DMS53 treated with DMSO at 0.1 percent for 48 hours (cell line): ENCODE measurements at regions not wholly inside any gene's neighbourhood (a gene's known extent, or its start where the extent isn't known, plus 50 kb on each side); places are given as distances from the start of the nearest gene placed in this dataset.

Source experiments
- DNase-seq: peaks from one replicate; lab custom pipeline; 2025; ENCODE audit not compliant: unreplicated experiment; lab: John Stamatoyannopoulos, UW

GRCh38 chr2:41920812-41921211 is 127.0 kb upstream of the PKDCC start:
- peak; percentile 2 for DNase-seq

DNA sequence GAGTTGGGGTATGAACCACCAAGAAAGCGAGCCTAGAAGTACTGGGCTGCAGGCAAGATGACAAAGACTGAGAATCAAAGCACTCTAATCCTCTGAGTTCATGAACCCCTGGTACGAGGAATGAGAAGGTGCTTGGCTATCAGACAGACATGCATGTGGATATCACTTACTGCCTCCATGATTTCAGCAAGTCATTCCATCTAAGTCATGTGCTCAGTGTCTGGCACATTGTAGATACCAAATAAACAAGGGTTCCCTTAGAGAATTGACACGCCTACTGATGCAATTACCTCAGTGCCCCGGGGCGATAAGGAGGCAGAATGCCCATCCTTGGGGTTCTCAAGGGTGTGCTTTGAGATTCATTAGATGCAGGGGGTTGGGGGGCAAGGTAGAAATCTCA is 125.6 kb upstream of the PKDCC start:
- no peak for DNase-seq

- no peak for DNase-seq
Measured at GRCh38 chr2:41923156-41923786, 124.5 kb upstream of the PKDCC start.

GRCh38 chr2:41924024-41924423 is 123.8 kb upstream of the PKDCC start:
- DNase-seq: no peak

DNA sequence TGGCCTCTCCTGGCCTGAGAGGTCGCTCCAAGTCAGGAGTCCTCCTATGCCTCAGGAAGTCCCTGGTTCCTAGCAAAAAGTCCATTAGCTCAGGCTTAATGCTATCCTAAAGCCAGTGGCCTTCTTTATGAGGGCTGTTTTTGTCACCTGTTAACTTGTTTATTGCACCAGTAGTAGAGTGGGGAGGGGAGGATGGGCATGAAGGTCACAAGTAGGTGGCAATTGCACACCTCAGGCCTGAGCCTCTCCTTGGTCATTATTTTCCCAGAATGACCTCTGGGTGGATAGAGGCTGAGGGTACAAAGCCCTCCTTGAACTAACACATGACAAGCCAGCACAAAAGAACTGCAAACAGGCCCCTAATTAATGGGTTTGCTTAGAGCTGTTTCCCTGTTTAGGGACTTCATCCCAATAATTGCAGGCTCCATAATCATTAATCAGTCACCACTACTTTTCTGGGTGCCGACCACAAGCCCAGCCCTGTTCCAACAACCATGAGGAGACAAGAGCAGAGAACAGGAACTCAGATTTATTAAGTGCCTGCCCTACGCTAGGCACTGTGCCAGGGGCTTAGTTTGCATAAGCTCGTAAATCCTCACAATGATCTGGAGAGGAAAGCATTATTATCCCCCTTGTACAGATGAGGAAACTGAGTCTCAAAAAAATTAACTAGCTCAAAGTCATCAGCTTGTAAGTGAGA is 123.0 kb upstream of the PKDCC start:
- no peak for DNase-seq

GRCh38 chr2:41925712-41926111 is 122.1 kb upstream of the PKDCC start:
- DNase-seq: no peak

GRCh38 chr2:41926614-41927580 is 120.9 kb upstream of the PKDCC start:
- no peak for DNase-seq

GRCh38 chr2:41927581-41928264 is 120.1 kb upstream of the PKDCC start:
- DNase-seq: no peak

GRCh38 chr2:41928526-41928925 is 119.3 kb upstream of the PKDCC start:
- DNase-seq: no peak

DNA sequence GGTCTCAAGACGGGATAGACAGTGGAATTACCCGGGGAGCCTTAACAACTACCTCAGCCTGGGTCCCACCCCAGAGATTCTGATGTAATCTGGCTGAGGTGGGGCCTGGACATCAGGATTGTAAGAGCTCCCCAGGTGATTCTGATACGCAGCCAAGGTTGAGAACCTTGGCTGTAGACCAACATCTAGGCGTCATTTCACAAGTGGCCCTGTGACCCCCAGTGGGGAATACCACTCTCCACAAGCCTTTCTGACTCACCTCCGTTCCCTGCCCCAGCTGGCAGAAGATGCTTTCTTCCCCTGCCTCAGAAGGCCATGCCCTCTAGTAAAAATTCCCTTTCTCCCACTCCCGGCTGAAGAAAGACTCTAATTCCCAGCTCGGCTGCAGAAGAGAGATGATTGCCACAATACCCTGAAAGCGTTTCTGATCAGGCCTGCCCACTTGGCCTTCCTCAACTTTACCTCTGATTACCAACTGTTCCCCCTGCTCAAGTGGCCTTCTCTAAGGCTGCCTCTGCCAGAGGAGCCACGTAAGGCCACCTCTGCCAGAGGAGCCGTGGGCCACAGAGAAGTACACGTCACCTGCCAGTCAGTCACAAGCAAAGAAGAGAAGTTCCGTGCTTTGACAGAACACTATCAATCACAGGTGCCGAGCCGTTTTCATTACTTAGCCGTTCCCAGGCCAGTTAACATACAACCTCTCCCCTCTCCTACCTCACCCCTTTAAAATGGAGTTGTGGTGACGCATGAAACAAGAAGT is 116.8 kb upstream of the PKDCC start:
- no peak for DNase-seq

GRCh38 chr2:41932241-41933045 is 115.4 kb upstream of the PKDCC start:
- no peak for DNase-seq

DNA sequence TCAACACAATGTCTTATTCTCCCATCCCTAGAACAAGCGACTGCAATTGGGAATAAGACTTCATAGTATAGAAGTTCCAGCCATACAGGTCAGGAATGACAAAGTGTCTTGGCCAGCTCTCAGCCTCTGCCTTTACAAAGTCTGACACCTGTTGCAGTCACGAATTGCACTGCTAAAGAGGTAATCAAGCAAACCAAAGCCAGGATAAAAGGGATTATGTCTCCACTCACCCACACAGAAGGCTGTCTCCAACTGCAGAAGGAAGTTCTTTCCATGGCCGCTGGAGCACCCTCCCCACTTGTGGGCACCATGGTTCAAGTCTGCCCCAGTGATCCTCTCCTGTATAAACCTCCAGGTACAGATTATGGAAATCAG is 114.8 kb upstream of the PKDCC start:
- DNase-seq: no peak

DNA sequence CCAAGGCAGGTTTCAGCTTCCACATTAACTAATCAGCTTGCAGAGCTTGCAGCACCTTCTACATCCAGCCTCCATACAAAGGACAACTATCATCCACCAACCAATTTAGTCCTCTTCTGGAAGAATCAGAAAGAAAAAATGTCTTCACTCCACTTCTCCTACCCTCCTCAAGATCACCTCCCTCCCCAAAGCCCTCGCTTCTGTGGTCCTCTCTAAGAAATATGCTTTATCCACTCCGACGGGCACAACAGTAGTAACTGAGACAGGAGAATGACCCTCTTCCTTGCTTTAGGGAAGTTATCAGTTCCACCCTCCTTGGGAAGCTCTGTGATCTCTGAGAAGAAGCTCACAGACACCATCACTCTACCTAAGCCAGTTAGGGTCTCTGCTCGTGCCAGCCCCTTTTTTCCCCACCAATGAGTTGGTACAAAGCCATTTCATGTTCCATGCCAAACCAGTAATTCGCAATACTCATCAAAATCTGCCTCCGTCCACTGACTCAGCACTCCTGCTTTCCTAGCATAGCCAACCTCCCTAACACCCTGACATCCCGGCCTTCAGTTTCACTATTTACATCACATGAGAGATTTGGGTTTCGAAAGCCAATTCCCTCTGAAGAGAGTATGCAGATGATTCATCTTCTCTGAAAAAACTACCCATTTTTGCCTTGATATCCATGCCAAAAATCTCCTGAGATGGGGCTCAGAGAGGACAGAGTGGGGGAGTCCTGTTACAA is 114.1 kb upstream of the PKDCC start:
- no peak for DNase-seq

- no peak for DNase-seq
Measured at GRCh38 chr2:41934329-41934958, 113.4 kb upstream of the PKDCC start.

DNA sequence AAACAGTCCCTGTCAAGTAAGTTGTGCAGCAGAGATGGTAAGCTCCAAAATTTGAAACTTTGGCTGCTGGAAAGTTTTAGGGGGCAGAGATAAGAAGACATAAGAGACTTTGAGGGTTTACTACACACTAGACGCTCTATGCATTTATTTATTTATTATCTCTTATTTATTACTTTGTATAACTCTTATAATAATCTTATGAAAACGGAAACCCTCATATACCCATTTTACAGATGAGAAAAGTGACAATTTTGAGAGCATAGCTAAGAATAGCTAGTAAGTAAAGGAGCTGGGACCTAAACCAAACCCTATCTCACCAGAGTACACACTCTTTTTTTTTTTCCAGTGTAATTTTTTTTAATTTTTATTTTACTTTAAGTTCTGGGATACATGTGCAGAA is 112.8 kb upstream of the PKDCC start:
- DNase-seq: no peak

DNA sequence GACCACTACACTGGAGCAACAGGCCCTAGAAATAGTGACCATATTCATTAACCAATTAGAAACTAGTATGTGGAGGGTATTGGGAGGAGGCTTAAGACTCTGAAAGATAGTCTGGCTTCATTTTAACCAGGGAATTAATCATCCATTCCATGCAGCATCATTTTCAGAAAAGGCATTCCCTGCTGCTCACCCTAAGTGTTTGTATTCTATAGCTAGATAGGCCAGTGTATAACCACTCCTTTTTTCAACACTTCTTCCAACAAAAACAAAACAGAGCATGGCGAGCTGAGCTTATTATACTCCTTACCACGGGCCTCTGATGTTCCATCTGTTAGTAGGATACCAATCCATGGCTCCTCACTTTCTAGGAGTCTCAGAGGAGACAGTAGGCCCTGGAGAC is 112.0 kb upstream of the PKDCC start:
- DNase-seq: no peak

- no peak for DNase-seq
Measured at GRCh38 chr2:41936771-41937463, 110.9 kb upstream of the PKDCC start.

DNA sequence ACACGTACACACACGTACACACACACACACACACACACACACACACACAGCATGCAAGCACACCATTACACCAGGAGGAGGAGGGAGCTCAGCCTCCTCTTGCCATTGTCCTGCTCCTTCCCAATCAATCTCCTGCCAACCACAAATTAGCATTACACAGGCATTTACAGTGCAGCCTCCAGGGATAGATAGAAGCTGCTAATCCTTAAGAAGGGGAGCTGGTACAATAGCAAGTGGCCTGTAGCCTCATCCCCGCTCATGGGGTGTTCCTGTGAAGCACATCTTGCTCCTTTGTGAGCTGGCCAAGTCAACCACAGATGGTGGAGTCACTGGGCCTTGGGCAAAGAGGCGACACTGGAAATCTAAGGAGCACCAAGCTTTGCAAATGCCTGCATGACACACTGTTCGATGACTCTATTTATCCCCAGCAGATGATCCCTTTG is 110.3 kb upstream of the PKDCC start:
- no peak for DNase-seq
